MM.1S (cell line): ENCODE measurements at regions not wholly inside any gene's neighbourhood (a gene's known extent, or its start where the extent isn't known, plus 50 kb on each side); places are given as distances from the start of the nearest gene placed in this dataset.

Experiments
- CTCF ChIP-seq: fragments of 300-600 bp; sonication (generic); IDR thresholded peaks from 2 replicates; pipeline ENCODE4 v1.5.1; 2016; ENCODE audit warnings: antibody characterized with exemption, low read length, mixed read lengths
- EZH2phosphoT487 ChIP-seq: fragments of 300-600 bp; sonication (generic); IDR thresholded peaks from 2 replicates; pipeline ENCODE4 v1.6.1; 2018; ENCODE audit warnings: antibody characterized with exemption, low read length

GRCh38 chr5:71782393-71782770, 63.3 kb downstream of the CARTPT start:
- TF ChIP-seq CTCF (no peak), EZH2phosphoT487 (no peak)
